HL-60 (cell line): ENCODE measurements at regions not wholly inside any gene's neighbourhood (a gene's known extent, or its start where the extent isn't known, plus 50 kb on each side); places are given as distances from the start of the nearest gene placed in this dataset.
"Not testable (repeated sequence)": the region's sequence is repeated elsewhere in the genome, so short reads cannot be mapped to it uniquely, and the experiment has no call there.

ENCODE experiments used
- DNase-seq, 2 experiments: peaks; one replicate each; pipeline ENCODE4 v3.0.0-alpha.2; 2010 to 2020; ENCODE audit warnings: low read depth in 1 of 2, low spot score in 1 of 2
- H3K27ac ChIP-seq: fragments of 250-450 bp; sonication (Bioruptor Pico); replicated peaks from 2 replicates; pipeline ENCODE4 v1.5.1; 2020; ENCODE audit warnings: mild to moderate bottlenecking, moderate library complexity
- H3K27me3 ChIP-seq: fragments of 250-450 bp; sonication (Bioruptor Pico); 2 replicates; pipeline ENCODE4 v1.5.1; 2021; ENCODE audit warnings: mild to moderate bottlenecking, moderate library complexity; ENCODE audit not compliant: insufficient read depth, poor library complexity, severe bottlenecking
- H3K4me3 ChIP-seq: replicated peaks from 2 replicates; pipeline ENCODE4 v1.5.1; 2011; ENCODE audit warnings: mild to moderate bottlenecking, control low read depth, low read length; ENCODE audit not compliant: insufficient read depth
- CTCF ChIP-seq: IDR thresholded peaks from one replicate; pipeline ENCODE4 v1.5.1; 2011; ENCODE audit warnings: low read length, control low read depth, inconsistent platforms; ENCODE audit not compliant: insufficient read depth
- GABPA ChIP-seq: IDR thresholded peaks from 2 replicates; pipeline ENCODE4 v1.6.1; 2012; ENCODE audit warnings: low read depth
- POLR2AphosphoS5 ChIP-seq: IDR thresholded peaks from 2 replicates; pipeline ENCODE4 v1.6.1; 2012; ENCODE audit warnings: low read depth
- REST ChIP-seq: IDR thresholded peaks from 2 replicates; pipeline ENCODE4 v1.6.1; 2012; ENCODE audit warnings: low read depth; ENCODE audit not compliant: insufficient replicate concordance
- SPI1 ChIP-seq: IDR thresholded peaks from 2 replicates; pipeline ENCODE4 v1.6.1; 2012; ENCODE audit warnings: low read depth, mild to moderate bottlenecking, borderline replicate concordance

GRCh38 chrX:129361576-129361975 is 161.7 kb downstream of the SMARCA1 start:
- no peak for DNase-seq
- Histone ChIP-seq H3K27me3 (no peaks in the 10 kb centered on the region), H3K27ac (no peak overlapping the region), H3K4me3 (no peak overlapping the region)
- no peak for TF ChIP-seq SPI1

- peak in 1 of 2 experiments; percentile 49 for DNase-seq
- TF ChIP-seq CTCF: no peak
- TF ChIP-seq POLR2AphosphoS5: no peak
- TF ChIP-seq REST: no peak
- no peak for TF ChIP-seq SPI1
- no peak for TF ChIP-seq GABPA
- H3K27me3 ChIP-seq: no peaks in the 10 kb centered on the region
- H3K4me3 ChIP-seq: no peak overlapping the region
- no peak overlapping the region for H3K27ac ChIP-seq
These were observed 163.1 kb downstream of the SMARCA1 start for GRCh38 chrX:129360175-129360574.

- Histone ChIP-seq H3K4me3 (no peak overlapping the region), H3K27me3 (no peaks in the 10 kb centered on the region), H3K27ac (no peak overlapping the region)
- DNase-seq: peak in 1 of 2 experiments; percentile 21
- no peak for TF ChIP-seq CTCF
- TF ChIP-seq POLR2AphosphoS5: no peak
- TF ChIP-seq SPI1: no peak
- TF ChIP-seq REST: no peak
- no peak for TF ChIP-seq GABPA
These were observed 164.0 kb downstream of the SMARCA1 start for GRCh38 chrX:129359269-129359668.

- not testable (repeated sequence) for H3K4me3 ChIP-seq, H3K27ac ChIP-seq, DNase-seq, H3K27me3 ChIP-seq
These were observed 165.9 kb downstream of the SMARCA1 start for GRCh38 chrX:129357428-129357827.

GRCh38 chrX:129347291-129347690 is 176.0 kb downstream of the SMARCA1 start:
- TF ChIP-seq CTCF (peak; percentile 30), SPI1 (no peak)
- no peaks in the 10 kb centered on the region for H3K27me3 ChIP-seq
- DNase-seq: peak in 1 of 2 experiments; percentile 32
- no peak overlapping the region for H3K4me3 ChIP-seq
- H3K27ac ChIP-seq: no peak overlapping the region
